Esophagus squamous epithelium (tissue), 4 donors: ENCODE measurements at regions not wholly inside any gene's neighbourhood (a gene's known extent, or its start where the extent isn't known, plus 50 kb on each side); places are given as distances from the start of the nearest gene placed in this dataset.

ENCODE experiments used
- POLR2A ChIP-seq, 4 donors: fragments of 450-650 bp; IDR thresholded peaks; one replicate each; pipeline ENCODE4 v1.6.1; 2017; ENCODE audit warnings: antibody characterized with exemption in 4 of 4, mild to moderate bottlenecking in 4 of 4, moderate library complexity in 3 of 4
- TF ChIP-seq, protein P1 (sequence below), 6 experiments: fragments of 450-650 bp in 4 of 6; fragments of 200-600 bp in 2 of 6; sonication (generic) in 2 of 6; IDR thresholded peaks; one replicate each; pipeline ENCODE4 v1.5.1; 2016 to 2019; ENCODE audit warnings: antibody characterized with exemption in 6 of 6, mild to moderate bottlenecking in 4 of 6, moderate library complexity in 4 of 6

DNA sequence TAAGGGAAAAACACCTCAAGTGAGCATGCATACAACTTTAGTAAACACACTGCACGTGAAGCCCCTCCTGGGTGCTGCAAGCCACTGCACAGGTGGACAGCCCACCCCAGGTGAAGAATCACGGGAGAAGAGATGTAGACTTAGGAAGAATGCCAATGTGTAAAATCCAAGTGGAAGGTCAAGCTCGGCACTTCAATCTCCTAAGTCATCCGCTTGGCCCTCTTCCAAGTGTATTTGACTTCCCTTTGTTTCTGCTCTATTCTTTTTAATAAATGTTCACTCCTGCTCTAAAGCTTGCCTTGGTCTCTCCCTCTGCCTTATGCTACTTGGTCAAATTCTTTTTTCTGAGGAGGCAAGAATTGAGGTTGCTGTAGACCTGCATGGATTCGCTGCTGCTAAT is 316.6 kb downstream of the EDEM1 start:
- TF ChIP-seq, protein P1, sequence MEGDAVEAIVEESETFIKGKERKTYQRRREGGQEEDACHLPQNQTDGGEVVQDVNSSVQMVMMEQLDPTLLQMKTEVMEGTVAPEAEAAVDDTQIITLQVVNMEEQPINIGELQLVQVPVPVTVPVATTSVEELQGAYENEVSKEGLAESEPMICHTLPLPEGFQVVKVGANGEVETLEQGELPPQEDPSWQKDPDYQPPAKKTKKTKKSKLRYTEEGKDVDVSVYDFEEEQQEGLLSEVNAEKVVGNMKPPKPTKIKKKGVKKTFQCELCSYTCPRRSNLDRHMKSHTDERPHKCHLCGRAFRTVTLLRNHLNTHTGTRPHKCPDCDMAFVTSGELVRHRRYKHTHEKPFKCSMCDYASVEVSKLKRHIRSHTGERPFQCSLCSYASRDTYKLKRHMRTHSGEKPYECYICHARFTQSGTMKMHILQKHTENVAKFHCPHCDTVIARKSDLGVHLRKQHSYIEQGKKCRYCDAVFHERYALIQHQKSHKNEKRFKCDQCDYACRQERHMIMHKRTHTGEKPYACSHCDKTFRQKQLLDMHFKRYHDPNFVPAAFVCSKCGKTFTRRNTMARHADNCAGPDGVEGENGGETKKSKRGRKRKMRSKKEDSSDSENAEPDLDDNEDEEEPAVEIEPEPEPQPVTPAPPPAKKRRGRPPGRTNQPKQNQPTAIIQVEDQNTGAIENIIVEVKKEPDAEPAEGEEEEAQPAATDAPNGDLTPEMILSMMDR (IDR thresholded peaks at IDR 0.05), result no peak
- TF ChIP-seq POLR2A (IDR thresholded peaks at IDR 0.05), result no peak
